GM12878 (cell line): ENCODE measurements at regions not wholly inside any gene's neighbourhood (a gene's known extent, or its start where the extent isn't known, plus 50 kb on each side); places are given as distances from the start of the nearest gene placed in this dataset.

Experiments
- CHD4 ChIP-seq: fragments of 200-600 bp; sonication (generic); IDR thresholded peaks from 2 replicates; pipeline ENCODE4 v1.6.1; 2016; ENCODE audit warnings: mild to moderate bottlenecking
- HDGF ChIP-seq: fragments of 450-650 bp; IDR thresholded peaks from 2 replicates; pipeline ENCODE4 v1.6.1; 2016; ENCODE audit warnings: antibody characterized with exemption
- KAT2A ChIP-seq: conservative IDR thresholded peaks from 2 replicates; pipeline ENCODE4 v1.6.1; 2011; ENCODE audit warnings: low read depth, low read length; ENCODE audit not compliant: control insufficient read depth
- RAD21 ChIP-seq: IDR thresholded peaks from 2 replicates; pipeline ENCODE4 v1.6.1; 2011; ENCODE audit warnings: mild to moderate bottlenecking, low read depth, low read length, moderate library complexity; ENCODE audit not compliant: insufficient read depth
- ZSCAN29 ChIP-seq: fragments of 450-650 bp; IDR thresholded peaks from 2 replicates; pipeline ENCODE4 v1.6.1; 2017; ENCODE audit warnings: mild to moderate bottlenecking, moderate library complexity
- TF ChIP-seq, protein P1 (sequence below): IDR thresholded peaks from 2 replicates; pipeline ENCODE4 v1.6.1; 2012; ENCODE audit warnings: improper control_type of control experiment, low read depth, low read length; ENCODE audit not compliant: insufficient replicate concordance
- TF ChIP-seq, protein P2 (sequence below): IDR thresholded peaks from 2 replicates; pipeline ENCODE4 v1.6.1; 2012; ENCODE audit warnings: low read length, inconsistent platforms
- TF ChIP-seq, protein P3 (sequence below): IDR thresholded peaks from 2 replicates; pipeline ENCODE4 v1.6.1; 2011; ENCODE audit warnings: mild to moderate bottlenecking, low read depth, low read length, moderate library complexity; ENCODE audit not compliant: insufficient replicate concordance

DNA sequence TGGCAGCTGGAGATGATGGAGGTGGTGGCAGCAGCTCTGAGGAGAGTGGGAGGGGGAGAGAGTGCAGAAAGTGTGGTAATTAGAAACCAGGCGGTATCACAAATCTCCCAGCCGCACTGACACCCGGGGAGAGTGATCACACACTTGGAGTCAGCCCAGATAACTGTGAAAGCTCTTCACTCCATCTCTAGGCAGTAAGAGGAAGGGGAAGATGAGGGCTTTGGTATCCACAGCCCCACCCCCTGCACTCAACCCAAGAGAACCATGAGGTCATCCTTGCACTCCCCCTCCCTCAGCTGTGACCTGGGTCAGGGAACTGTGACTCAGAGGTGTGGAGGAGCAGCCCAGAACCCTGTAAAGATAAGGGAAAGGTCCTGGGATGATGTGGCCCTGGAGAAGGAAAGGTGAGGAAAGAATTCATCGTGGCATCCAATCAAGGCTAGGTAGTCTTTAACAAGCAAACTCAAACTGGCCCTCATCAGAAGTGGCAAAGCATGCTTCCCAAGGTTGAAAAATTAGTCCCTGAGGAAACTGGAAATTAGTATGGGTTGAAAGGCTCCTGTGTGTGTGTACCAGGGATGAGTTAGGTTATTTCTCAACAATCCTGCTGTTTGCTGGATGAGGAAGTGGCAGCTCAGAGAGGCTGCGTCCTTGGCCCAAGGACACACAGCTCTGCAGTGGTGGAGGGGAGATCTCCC, 111.0 kb upstream of the LHX5 start (continued):
- TF ChIP-seq, protein P1, sequence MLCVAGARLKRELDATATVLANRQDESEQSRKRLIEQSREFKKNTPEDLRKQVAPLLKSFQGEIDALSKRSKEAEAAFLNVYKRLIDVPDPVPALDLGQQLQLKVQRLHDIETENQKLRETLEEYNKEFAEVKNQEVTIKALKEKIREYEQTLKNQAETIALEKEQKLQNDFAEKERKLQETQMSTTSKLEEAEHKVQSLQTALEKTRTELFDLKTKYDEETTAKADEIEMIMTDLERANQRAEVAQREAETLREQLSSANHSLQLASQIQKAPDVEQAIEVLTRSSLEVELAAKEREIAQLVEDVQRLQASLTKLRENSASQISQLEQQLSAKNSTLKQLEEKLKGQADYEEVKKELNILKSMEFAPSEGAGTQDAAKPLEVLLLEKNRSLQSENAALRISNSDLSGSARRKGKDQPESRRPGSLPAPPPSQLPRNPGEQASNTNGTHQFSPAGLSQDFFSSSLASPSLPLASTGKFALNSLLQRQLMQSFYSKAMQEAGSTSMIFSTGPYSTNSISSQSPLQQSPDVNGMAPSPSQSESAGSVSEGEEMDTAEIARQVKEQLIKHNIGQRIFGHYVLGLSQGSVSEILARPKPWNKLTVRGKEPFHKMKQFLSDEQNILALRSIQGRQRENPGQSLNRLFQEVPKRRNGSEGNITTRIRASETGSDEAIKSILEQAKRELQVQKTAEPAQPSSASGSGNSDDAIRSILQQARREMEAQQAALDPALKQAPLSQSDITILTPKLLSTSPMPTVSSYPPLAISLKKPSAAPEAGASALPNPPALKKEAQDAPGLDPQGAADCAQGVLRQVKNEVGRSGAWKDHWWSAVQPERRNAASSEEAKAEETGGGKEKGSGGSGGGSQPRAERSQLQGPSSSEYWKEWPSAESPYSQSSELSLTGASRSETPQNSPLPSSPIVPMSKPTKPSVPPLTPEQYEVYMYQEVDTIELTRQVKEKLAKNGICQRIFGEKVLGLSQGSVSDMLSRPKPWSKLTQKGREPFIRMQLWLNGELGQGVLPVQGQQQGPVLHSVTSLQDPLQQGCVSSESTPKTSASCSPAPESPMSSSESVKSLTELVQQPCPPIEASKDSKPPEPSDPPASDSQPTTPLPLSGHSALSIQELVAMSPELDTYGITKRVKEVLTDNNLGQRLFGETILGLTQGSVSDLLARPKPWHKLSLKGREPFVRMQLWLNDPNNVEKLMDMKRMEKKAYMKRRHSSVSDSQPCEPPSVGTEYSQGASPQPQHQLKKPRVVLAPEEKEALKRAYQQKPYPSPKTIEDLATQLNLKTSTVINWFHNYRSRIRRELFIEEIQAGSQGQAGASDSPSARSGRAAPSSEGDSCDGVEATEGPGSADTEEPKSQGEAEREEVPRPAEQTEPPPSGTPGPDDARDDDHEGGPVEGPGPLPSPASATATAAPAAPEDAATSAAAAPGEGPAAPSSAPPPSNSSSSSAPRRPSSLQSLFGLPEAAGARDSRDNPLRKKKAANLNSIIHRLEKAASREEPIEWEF = no peak
- TF ChIP-seq, protein P2, sequence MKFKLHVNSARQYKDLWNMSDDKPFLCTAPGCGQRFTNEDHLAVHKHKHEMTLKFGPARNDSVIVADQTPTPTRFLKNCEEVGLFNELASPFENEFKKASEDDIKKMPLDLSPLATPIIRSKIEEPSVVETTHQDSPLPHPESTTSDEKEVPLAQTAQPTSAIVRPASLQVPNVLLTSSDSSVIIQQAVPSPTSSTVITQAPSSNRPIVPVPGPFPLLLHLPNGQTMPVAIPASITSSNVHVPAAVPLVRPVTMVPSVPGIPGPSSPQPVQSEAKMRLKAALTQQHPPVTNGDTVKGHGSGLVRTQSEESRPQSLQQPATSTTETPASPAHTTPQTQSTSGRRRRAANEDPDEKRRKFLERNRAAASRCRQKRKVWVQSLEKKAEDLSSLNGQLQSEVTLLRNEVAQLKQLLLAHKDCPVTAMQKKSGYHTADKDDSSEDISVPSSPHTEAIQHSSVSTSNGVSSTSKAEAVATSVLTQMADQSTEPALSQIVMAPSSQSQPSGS = no peak
- TF ChIP-seq CHD4 (no peak), KAT2A (no peak), RAD21 (no peak), HDGF (no peak), ZSCAN29 (no peak)
- TF ChIP-seq, protein P3, sequence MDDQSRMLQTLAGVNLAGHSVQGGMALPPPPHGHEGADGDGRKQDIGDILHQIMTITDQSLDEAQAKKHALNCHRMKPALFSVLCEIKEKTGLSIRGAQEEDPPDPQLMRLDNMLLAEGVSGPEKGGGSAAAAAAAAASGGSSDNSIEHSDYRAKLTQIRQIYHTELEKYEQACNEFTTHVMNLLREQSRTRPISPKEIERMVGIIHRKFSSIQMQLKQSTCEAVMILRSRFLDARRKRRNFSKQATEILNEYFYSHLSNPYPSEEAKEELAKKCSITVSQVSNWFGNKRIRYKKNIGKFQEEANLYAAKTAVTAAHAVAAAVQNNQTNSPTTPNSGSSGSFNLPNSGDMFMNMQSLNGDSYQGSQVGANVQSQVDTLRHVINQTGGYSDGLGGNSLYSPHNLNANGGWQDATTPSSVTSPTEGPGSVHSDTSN = no peak
